Ishikawa (cell line): ENCODE measurements at regions not wholly inside any gene's neighbourhood (a gene's known extent, or its start where the extent isn't known, plus 50 kb on each side); places are given as distances from the start of the nearest gene placed in this dataset.

Experiments
- CEBPB ChIP-seq: IDR thresholded peaks from 2 replicates; pipeline ENCODE4 v1.6.1; 2012
- CREB1 ChIP-seq: IDR thresholded peaks from 2 replicates; pipeline ENCODE4 v1.6.1; 2012; ENCODE audit warnings: low read depth
- EGR1 ChIP-seq: IDR thresholded peaks from 2 replicates; pipeline ENCODE4 v1.6.1; 2012
- EP300 ChIP-seq: IDR thresholded peaks from 2 replicates; pipeline ENCODE4 v1.6.1; 2012; ENCODE audit warnings: borderline replicate concordance
- FOXM1 ChIP-seq: IDR thresholded peaks from 2 replicates; pipeline ENCODE4 v1.6.1; 2012; ENCODE audit warnings: low read depth, borderline replicate concordance
- MAX ChIP-seq: IDR thresholded peaks from 2 replicates; pipeline ENCODE4 v1.6.1; 2012
- NFIC ChIP-seq: IDR thresholded peaks from 2 replicates; pipeline ENCODE4 v1.6.1; 2012
- RAD21 ChIP-seq: IDR thresholded peaks from 2 replicates; pipeline ENCODE4 v1.6.1; 2012; ENCODE audit warnings: low read depth
- REST ChIP-seq: IDR thresholded peaks from 2 replicates; pipeline ENCODE4 v1.6.1; 2012; ENCODE audit warnings: low read depth, mild to moderate bottlenecking
- TAF1 ChIP-seq: IDR thresholded peaks from 2 replicates; pipeline ENCODE4 v1.6.1; 2012; ENCODE audit warnings: low read depth, mild to moderate bottlenecking
- TCF12 ChIP-seq: IDR thresholded peaks from 2 replicates; pipeline ENCODE4 v1.6.1; 2012; ENCODE audit warnings: low read depth
- TEAD4 ChIP-seq: IDR thresholded peaks from 2 replicates; pipeline ENCODE4 v1.6.1; 2012
- YY1 ChIP-seq: IDR thresholded peaks from 2 replicates; pipeline ENCODE4 v1.6.1; 2012; ENCODE audit warnings: low read depth
- ZBTB7A ChIP-seq: IDR thresholded peaks from 2 replicates; pipeline ENCODE4 v1.6.1; 2012; ENCODE audit warnings: low read depth
- TF ChIP-seq, protein P1 (sequence below): IDR thresholded peaks from 2 replicates; pipeline ENCODE4 v1.6.1; 2012

- no peak for TF ChIP-seq NFIC
- no peak for TF ChIP-seq RAD21
- TF ChIP-seq EGR1 = no peak
- TF ChIP-seq ZBTB7A = no peak
- TF ChIP-seq MAX = no peak
- TF ChIP-seq, protein P1, sequence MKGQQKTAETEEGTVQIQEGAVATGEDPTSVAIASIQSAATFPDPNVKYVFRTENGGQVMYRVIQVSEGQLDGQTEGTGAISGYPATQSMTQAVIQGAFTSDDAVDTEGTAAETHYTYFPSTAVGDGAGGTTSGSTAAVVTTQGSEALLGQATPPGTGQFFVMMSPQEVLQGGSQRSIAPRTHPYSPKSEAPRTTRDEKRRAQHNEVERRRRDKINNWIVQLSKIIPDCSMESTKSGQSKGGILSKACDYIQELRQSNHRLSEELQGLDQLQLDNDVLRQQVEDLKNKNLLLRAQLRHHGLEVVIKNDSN = no peak
- TF ChIP-seq FOXM1 = no peak
- no peak for TF ChIP-seq YY1
- TF ChIP-seq CREB1 = no peak
- TF ChIP-seq EP300 = no peak
- TF ChIP-seq TAF1 = no peak
- TF ChIP-seq REST = no peak
- no peak for TF ChIP-seq TEAD4
- TF ChIP-seq CEBPB = no peak
- no peak for TF ChIP-seq TCF12
These were observed 158.6 kb upstream of the GDF10 start for GRCh38 chr10:47141349-47141748.

- TF ChIP-seq, protein P1 = no peak
- TF ChIP-seq YY1 = no peak
- TF ChIP-seq TEAD4 = no peak
- no peak for TF ChIP-seq NFIC
- no peak for TF ChIP-seq CEBPB
- no peak for TF ChIP-seq REST
- TF ChIP-seq ZBTB7A = no peak
- no peak for TF ChIP-seq FOXM1
- no peak for TF ChIP-seq TAF1
- no peak for TF ChIP-seq RAD21
- TF ChIP-seq MAX = no peak
- no peak for TF ChIP-seq CREB1
- no peak for TF ChIP-seq EGR1
- TF ChIP-seq EP300 = no peak
- no peak for TF ChIP-seq TCF12
These were observed 156.9 kb upstream of the GDF10 start for GRCh38 chr10:47143072-47143471.

DNA sequence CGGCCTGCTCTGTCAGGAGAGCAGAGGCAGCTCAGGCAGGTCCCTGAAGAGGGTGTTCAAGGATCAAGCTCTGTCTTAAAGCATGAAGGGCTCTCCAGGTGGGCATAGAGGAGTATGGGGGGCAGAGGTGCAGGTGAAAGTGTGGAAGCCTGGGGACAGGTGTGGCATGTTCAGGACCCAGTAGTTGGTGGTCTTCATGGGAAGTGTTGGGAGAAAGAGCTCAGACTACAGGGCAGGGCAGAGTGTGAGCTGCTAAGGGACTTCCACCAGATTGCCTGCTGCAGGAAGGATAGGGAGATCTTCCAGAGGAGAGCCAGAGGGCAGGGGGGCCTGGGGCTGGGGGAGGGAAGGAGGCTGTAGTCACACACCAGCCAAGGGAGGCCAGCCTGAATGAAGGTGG lies 156.5 kb upstream of the GDF10 start:
- no peak for TF ChIP-seq MAX
- TF ChIP-seq EGR1 = no peak
- TF ChIP-seq CREB1 = no peak
- TF ChIP-seq YY1 = no peak
- TF ChIP-seq TAF1 = no peak
- no peak for TF ChIP-seq EP300
- TF ChIP-seq, protein P1 = no peak
- TF ChIP-seq TEAD4 = no peak
- no peak for TF ChIP-seq FOXM1
- no peak for TF ChIP-seq NFIC
- no peak for TF ChIP-seq RAD21
- TF ChIP-seq CEBPB = no peak
- no peak for TF ChIP-seq REST
- TF ChIP-seq TCF12 = no peak
- no peak for TF ChIP-seq ZBTB7A

GRCh38 chr10:47144525-47144924 lies 155.5 kb upstream of the GDF10 start:
- TF ChIP-seq YY1 = no peak
- TF ChIP-seq NFIC = no peak
- no peak for TF ChIP-seq TCF12
- TF ChIP-seq RAD21 = no peak
- no peak for TF ChIP-seq REST
- no peak for TF ChIP-seq CEBPB
- no peak for TF ChIP-seq EGR1
- TF ChIP-seq EP300 = no peak
- no peak for TF ChIP-seq TAF1
- no peak for TF ChIP-seq FOXM1
- no peak for TF ChIP-seq ZBTB7A
